HG02884 (cell line): ENCODE measurements at regions not wholly inside any gene's neighbourhood (a gene's known extent, or its start where the extent isn't known, plus 50 kb on each side); places are given as distances from the start of the nearest gene placed in this dataset.
"Not testable (repeated sequence)": the region's sequence is repeated elsewhere in the genome, so short reads cannot be mapped to it uniquely, and the experiment has no call there.

ENCODE experiments used
- ATAC-seq: cut with Tn5 transposase; IDR thresholded peaks from one replicate; pipeline ENCODE4 v1.9.1; 2021; ENCODE audit warnings: mild to moderate bottlenecking, moderate library complexity; ENCODE audit not compliant: unreplicated experiment

GRCh38 chr1:194071205-194071604 lies 884.8 kb upstream of the B3GALT2 start:
- no peak for ATAC-seq

- ATAC-seq = no peak
Observed at GRCh38 chr1:194069831-194070218, 883.4 kb upstream of the B3GALT2 start.

- no peak for ATAC-seq
Observed at GRCh38 chr1:194069168-194069830, 882.9 kb upstream of the B3GALT2 start.

- ATAC-seq = no peak
Observed at GRCh38 chr1:194068446-194069167, 882.2 kb upstream of the B3GALT2 start.

GRCh38 chr1:194067772-194068171 lies 881.4 kb upstream of the B3GALT2 start:
- ATAC-seq = no peak

GRCh38 chr1:194062962-194063361 lies 876.5 kb upstream of the B3GALT2 start:
- no peak for ATAC-seq

- ATAC-seq = no peak
Observed at GRCh38 chr1:194062526-194062925, 876.1 kb upstream of the B3GALT2 start.

GRCh38 chr1:194060481-194060880 lies 874.1 kb upstream of the B3GALT2 start:
- ATAC-seq = no peak

GRCh38 chr1:194058268-194058667 lies 871.9 kb upstream of the B3GALT2 start:
- ATAC-seq = not testable (repeated sequence)

- ATAC-seq = no peak
Observed at GRCh38 chr1:194056169-194056568, 869.8 kb upstream of the B3GALT2 start.

GRCh38 chr1:194055536-194055935 lies 869.1 kb upstream of the B3GALT2 start:
- no peak for ATAC-seq

- ATAC-seq = peak; percentile 70
Observed at GRCh38 chr1:194052514-194053338, 866.3 kb upstream of the B3GALT2 start.

- no peak for ATAC-seq
Observed at GRCh38 chr1:194047921-194048320, 861.5 kb upstream of the B3GALT2 start.

GRCh38 chr1:194047206-194047605 lies 860.8 kb upstream of the B3GALT2 start:
- ATAC-seq = no peak

- ATAC-seq = no peak
Observed at GRCh38 chr1:194045416-194045815, 859.0 kb upstream of the B3GALT2 start.

GRCh38 chr1:194044892-194045291 lies 858.5 kb upstream of the B3GALT2 start:
- ATAC-seq = no peak

- ATAC-seq = no peak
Observed at GRCh38 chr1:194043984-194044755, 857.8 kb upstream of the B3GALT2 start.

GRCh38 chr1:194042736-194043135 lies 856.3 kb upstream of the B3GALT2 start:
- ATAC-seq = no peak

GRCh38 chr1:194040496-194040895 lies 854.1 kb upstream of the B3GALT2 start:
- no peak for ATAC-seq

GRCh38 chr1:194039578-194039977 lies 853.2 kb upstream of the B3GALT2 start:
- no peak for ATAC-seq

- no peak for ATAC-seq
Observed at GRCh38 chr1:194033646-194034045, 847.2 kb upstream of the B3GALT2 start.
